SU-DHL-6 (cell line): ENCODE measurements at regions not wholly inside any gene's neighbourhood (a gene's known extent, or its start where the extent isn't known, plus 50 kb on each side); places are given as distances from the start of the nearest gene placed in this dataset.

Experiments used
- EZH2phosphoT487 ChIP-seq: fragments of 200-600 bp; sonication (generic), shearing (Covaris generic); conservative IDR thresholded peaks from 2 replicates; pipeline ENCODE4 v1.6.1; 2018; ENCODE audit warnings: mild to moderate bottlenecking, antibody characterized with exemption, low read length, moderate library complexity, mixed read lengths
- TF ChIP-seq, protein P1 (sequence below): fragments of 200-600 bp; sonication (generic); IDR thresholded peaks from one replicate; pipeline ENCODE4 v1.5.1; 2017; ENCODE audit warnings: antibody characterized with exemption, mild to moderate bottlenecking, low read length, moderate library complexity; ENCODE audit not compliant: insufficient read depth, poor library complexity, severe bottlenecking

DNA sequence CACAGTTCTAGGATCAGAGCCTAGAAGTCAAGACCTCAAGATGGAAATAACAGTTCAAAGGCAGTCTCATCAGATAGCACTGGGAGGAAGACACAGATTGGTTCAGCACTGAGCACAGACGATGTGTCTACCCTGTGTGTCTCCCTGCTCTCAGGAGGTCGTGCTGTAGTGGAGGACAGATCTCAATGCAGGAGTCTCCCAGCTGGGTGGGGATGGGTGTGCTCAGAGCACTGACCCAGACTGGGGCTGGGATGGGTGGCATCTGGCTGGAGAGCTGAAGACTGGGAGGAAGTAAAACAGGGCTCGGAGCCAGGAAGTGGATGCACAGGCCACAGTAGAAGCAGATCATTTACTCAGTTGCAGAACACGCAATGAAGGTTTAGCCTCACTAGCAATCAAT is 69.5 kb upstream of the GDF10 start:
- TF ChIP-seq, protein P1, sequence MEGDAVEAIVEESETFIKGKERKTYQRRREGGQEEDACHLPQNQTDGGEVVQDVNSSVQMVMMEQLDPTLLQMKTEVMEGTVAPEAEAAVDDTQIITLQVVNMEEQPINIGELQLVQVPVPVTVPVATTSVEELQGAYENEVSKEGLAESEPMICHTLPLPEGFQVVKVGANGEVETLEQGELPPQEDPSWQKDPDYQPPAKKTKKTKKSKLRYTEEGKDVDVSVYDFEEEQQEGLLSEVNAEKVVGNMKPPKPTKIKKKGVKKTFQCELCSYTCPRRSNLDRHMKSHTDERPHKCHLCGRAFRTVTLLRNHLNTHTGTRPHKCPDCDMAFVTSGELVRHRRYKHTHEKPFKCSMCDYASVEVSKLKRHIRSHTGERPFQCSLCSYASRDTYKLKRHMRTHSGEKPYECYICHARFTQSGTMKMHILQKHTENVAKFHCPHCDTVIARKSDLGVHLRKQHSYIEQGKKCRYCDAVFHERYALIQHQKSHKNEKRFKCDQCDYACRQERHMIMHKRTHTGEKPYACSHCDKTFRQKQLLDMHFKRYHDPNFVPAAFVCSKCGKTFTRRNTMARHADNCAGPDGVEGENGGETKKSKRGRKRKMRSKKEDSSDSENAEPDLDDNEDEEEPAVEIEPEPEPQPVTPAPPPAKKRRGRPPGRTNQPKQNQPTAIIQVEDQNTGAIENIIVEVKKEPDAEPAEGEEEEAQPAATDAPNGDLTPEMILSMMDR: no peak
- no peak for TF ChIP-seq EZH2phosphoT487
